Keratinocyte (primary cell): ENCODE measurements at regions not wholly inside any gene's neighbourhood (a gene's known extent, or its start where the extent isn't known, plus 50 kb on each side); places are given as distances from the start of the nearest gene placed in this dataset.

Experiments
- DNase-seq: peaks from one replicate; pipeline ENCODE4 v3.0.0-alpha.2; 2011; ENCODE audit warnings: low read depth, missing footprints, low spot score
- FAIRE-seq: peaks from 2 replicates; lab custom pipeline; 2011; peaks lifted over from hg19 to GRCh38; lab: Jason Lieb, UNC
- H2AFZ ChIP-seq: 2 replicates; pipeline ENCODE4 v1.6.0; 2012; ENCODE audit warnings: low read length, control low read depth, inconsistent platforms; ENCODE audit not compliant: control insufficient read depth
- H3K27ac ChIP-seq: 2 replicates; pipeline ENCODE4 v1.5.1; 2011; ENCODE audit warnings: low read length; ENCODE audit not compliant: control insufficient read depth, insufficient read depth
- H3K27me3 ChIP-seq: 3 replicates; pipeline ENCODE4 v1.6.0; 2011; ENCODE audit warnings: low read length; ENCODE audit not compliant: control insufficient read depth, insufficient read depth; ENCODE audit errors: extremely low read depth
- H3K36me3 ChIP-seq, 2 experiments: 2 replicates in 1 of 2; 3 replicates in 1 of 2; pipeline ENCODE4 v1.5.1; 2011; ENCODE audit warnings: low read length in 2 of 2, mild to moderate bottlenecking in 1 of 2; ENCODE audit not compliant: control insufficient read depth in 2 of 2, insufficient read depth in 2 of 2; ENCODE audit errors: extremely low read depth in 1 of 2
- H3K4me1 ChIP-seq: 3 replicates; pipeline ENCODE4 v1.5.1; 2011; ENCODE audit warnings: low read length; ENCODE audit not compliant: control insufficient read depth, insufficient read depth; ENCODE audit errors: extremely low read depth
- H3K4me2 ChIP-seq: 3 replicates; pipeline ENCODE4 v1.6.0; 2011; ENCODE audit warnings: low read depth, low read length; ENCODE audit not compliant: control insufficient read depth, insufficient read depth; ENCODE audit errors: extremely low read depth
- H3K4me3 ChIP-seq, 3 experiments: fragments of 200-600 bp in 1 of 3; sonication (generic) in 1 of 3; 2 replicates in 2 of 3; 3 replicates in 1 of 3; pipeline ENCODE4 v1.5.1; 2011 to 2016; ENCODE audit warnings: low read length in 3 of 3, mild to moderate bottlenecking in 3 of 3, control low read depth in 2 of 3, inconsistent platforms in 1 of 3, low read depth in 1 of 3, mixed read lengths in 1 of 3, mixed run types in 1 of 3, moderate library complexity in 1 of 3; ENCODE audit not compliant: control insufficient read depth in 2 of 3, insufficient read depth in 2 of 3; ENCODE audit errors: extremely low read depth in 1 of 3
- H3K79me2 ChIP-seq: 2 replicates; pipeline ENCODE4 v1.6.0; 2012; ENCODE audit warnings: low read length; ENCODE audit not compliant: control insufficient read depth, insufficient read depth
- H3K9ac ChIP-seq: 3 replicates; pipeline ENCODE4 v1.6.0; 2011; ENCODE audit warnings: low read length; ENCODE audit not compliant: control insufficient read depth, insufficient read depth; ENCODE audit errors: extremely low read depth
- H3K9me1 ChIP-seq: 3 replicates; pipeline ENCODE4 v1.6.0; 2011; ENCODE audit warnings: low read length; ENCODE audit not compliant: control insufficient read depth, insufficient read depth; ENCODE audit errors: extremely low read depth
- H3K9me3 ChIP-seq: 2 replicates; pipeline ENCODE4 v1.5.1; 2012; ENCODE audit warnings: low read depth, low read length; ENCODE audit not compliant: control insufficient read depth
- H4K20me1 ChIP-seq: 3 replicates; pipeline ENCODE4 v1.6.0; 2011; ENCODE audit warnings: low read length; ENCODE audit not compliant: control insufficient read depth, insufficient read depth; ENCODE audit errors: extremely low read depth
- CTCF ChIP-seq, 3 experiments: IDR thresholded peaks in 1 of 3; conservative IDR thresholded peaks in 1 of 3; optimal IDR thresholded peaks in 1 of 3; 2 replicates in 2 of 3; 3 replicates in 1 of 3; pipeline versions ENCODE3 to v1.5.1; 2011; ENCODE audit warnings: low read length in 3 of 3, mild to moderate bottlenecking in 3 of 3, moderate library complexity in 2 of 3, control low read depth in 1 of 3, inconsistent platforms in 1 of 3; ENCODE audit not compliant: insufficient read depth in 2 of 3; ENCODE audit errors: extremely low read depth in 1 of 3
- EZH2 ChIP-seq: IDR thresholded peaks from one replicate; pipeline ENCODE4 v1.6.1; 2012; ENCODE audit warnings: inconsistent platforms, mild to moderate bottlenecking, low read length, moderate library complexity
- dilution Hi-C: fragments of 300-500 bp; cut with MboI; formaldehyde crosslinking; loops from one replicate; pipeline ENCODE4 v1.7.0; 2020; ENCODE audit warnings: low sequenced_read_pairs; ENCODE audit not compliant: extremely low pct_ligation_motif_present

- H2AFZ ChIP-seq, result no peak overlapping the region
- no peaks in the 10 kb centered on the region for H3K9me3 ChIP-seq
- H3K4me3 ChIP-seq, result no peak overlapping the region
- no peaks in the 10 kb centered on the region for H4K20me1 ChIP-seq
- H3K27ac ChIP-seq, result no peak overlapping the region
- DNase-seq (no peak), FAIRE-seq (no peak)
- TF ChIP-seq CTCF (optimal IDR thresholded peaks at IDR 0.05 in 1 of 3, IDR thresholded peaks at IDR 0.05 in 1 of 3, conservative IDR thresholded peaks at IDR 0.05 in 1 of 3; ENCODE audit: extremely low read depth in 1 of 3, insufficient read depth in 2 of 3, low read length in 3 of 3) (no peak), EZH2 (no peak)
- dilution Hi-C loops, result no loop called here
- no peaks in the 10 kb centered on the region for H3K79me2 ChIP-seq
- H3K4me2 ChIP-seq, result no peak overlapping the region
- H3K4me1 ChIP-seq, result no peaks in the 10 kb centered on the region
- no peaks in the 10 kb centered on the region for H3K27me3 ChIP-seq
- H3K9ac ChIP-seq, result no peak overlapping the region
- H3K36me3 ChIP-seq, result no peaks in the 10 kb centered on the region
- H3K9me1 ChIP-seq, result no peaks in the 10 kb centered on the region
Measured at GRCh38 chr4:117239434-117239833, 154.1 kb upstream of the TRAM1L1 start.

GRCh38 chr4:117249333-117249732 lies 164.0 kb upstream of the TRAM1L1 start:
- H3K27ac ChIP-seq, result no peak overlapping the region
- TF ChIP-seq EZH2, result no peak
- TF ChIP-seq CTCF (optimal IDR thresholded peaks at IDR 0.05 in 1 of 3, IDR thresholded peaks at IDR 0.05 in 1 of 3, conservative IDR thresholded peaks at IDR 0.05 in 1 of 3; ENCODE audit: extremely low read depth in 1 of 3, insufficient read depth in 2 of 3, low read length in 3 of 3), result no peak
- no peaks in the 10 kb centered on the region for H3K9me1 ChIP-seq
- H3K9me3 ChIP-seq, result no peaks in the 10 kb centered on the region
- FAIRE-seq (no peak), DNase-seq (no peak)
- H3K9ac ChIP-seq, result no peak overlapping the region
- dilution Hi-C loops, result no loop called here
- H3K79me2 ChIP-seq, result no peaks in the 10 kb centered on the region
- H3K4me1 ChIP-seq, result no peaks in the 10 kb centered on the region
- no peak overlapping the region for H2AFZ ChIP-seq
- H3K27me3 ChIP-seq, result no peaks in the 10 kb centered on the region
- no peak overlapping the region for H3K4me2 ChIP-seq
- no peaks in the 10 kb centered on the region for H3K36me3 ChIP-seq
- no peaks in the 10 kb centered on the region for H4K20me1 ChIP-seq
- H3K4me3 ChIP-seq, result no peak overlapping the region
